Iris pigment epithelial cell (primary cell): ENCODE measurements at regions not wholly inside any gene's neighbourhood (a gene's known extent, or its start where the extent isn't known, plus 50 kb on each side); places are given as distances from the start of the nearest gene placed in this dataset.

Source experiments
- DNase-seq: peaks from one replicate; pipeline ENCODE4 v3.0.0-alpha.2; 2011; ENCODE audit warnings: low read depth

DNA sequence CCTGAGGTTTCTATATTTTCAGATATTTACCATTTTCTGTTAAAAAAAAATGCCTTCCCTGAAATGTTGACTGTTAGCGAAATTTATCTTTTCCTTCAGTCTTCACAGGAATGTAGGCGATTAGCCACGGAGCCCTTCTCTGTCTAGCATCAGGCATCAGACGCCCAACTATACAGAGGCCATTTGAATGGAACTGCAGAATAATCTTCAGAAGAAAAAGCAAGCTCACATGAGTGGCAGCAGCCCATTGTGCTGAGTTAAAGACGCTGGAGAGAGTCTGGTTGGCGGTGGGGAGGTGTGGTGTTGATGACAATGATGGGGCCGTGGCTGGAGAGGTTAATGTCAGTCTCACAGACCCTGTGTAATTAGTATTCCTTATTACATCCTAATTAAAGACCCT, 196.8 kb upstream of the LEF1 start:
- no peak for DNase-seq

DNA sequence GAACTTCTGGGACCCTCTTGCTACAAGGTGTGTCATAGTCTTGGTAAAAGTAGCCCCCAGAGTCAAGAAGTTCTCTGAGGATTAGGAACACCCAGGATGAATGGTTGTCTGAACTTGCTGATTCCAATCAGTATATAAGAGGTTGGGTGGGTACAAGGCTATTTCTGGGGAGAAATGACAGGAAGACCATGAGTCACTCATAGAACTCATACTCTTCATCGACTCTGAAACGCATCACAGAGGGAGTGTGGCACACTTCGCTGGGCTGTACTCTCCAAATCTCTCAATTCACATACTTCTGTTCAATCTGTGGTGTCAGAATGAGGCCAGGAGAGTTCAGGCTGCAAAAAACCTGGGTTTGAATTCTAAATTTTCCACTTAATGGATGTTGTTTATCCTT, 193.2 kb upstream of the LEF1 start:
- no peak for DNase-seq

DNA sequence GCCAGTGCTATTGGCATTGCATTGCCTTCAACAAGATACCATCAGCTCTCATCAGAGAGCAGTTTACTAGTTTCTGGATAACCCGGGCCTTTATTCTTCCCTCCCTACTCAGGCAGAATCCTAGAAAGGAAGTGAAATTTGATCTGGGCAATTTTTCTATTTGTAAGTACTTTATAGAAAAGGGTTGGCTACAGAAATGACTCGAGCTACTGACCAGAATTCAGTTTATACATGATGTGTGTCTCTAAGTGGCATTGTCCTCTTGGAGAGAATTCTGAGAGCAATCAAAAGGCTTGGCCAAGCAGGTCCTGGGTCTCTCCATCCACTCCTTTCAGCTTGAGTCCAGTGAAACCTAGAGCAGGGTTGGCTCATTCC, 192.7 kb upstream of the LEF1 start:
- DNase-seq: no peak

DNA sequence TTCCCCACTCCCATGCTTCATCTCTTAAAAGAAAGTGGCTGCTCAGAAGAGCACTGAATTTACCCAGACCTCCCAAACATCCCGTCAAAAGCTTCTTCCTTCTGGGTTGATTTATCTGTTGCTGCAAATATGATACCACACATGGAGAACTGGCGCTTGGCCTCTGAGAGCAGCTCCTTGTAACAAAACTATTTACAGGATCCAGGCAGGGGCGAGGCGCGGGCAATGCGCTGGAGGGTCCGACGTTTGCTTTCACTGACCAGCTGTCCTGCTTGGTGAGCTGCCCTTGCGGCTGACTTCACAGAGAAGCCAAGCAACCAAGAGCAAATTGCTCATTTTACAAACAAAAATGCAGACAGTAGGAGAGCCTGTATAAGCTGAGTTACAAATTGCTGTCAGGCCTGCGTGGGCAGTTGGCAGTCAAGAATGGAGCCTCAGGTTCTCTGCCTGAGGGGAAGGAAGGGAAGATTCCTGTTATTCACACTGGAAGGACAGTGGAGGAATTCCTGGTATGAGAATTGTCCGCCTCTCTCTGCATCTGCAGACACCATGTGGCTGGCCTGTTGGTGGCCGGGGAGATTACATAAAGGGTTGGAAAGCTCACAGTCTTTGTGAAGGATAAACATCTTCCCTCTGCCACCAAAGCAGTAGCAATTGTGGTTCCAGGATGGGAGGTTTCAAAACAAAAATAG, 192.2 kb upstream of the LEF1 start:
- DNase-seq: peak; percentile 67

DNA sequence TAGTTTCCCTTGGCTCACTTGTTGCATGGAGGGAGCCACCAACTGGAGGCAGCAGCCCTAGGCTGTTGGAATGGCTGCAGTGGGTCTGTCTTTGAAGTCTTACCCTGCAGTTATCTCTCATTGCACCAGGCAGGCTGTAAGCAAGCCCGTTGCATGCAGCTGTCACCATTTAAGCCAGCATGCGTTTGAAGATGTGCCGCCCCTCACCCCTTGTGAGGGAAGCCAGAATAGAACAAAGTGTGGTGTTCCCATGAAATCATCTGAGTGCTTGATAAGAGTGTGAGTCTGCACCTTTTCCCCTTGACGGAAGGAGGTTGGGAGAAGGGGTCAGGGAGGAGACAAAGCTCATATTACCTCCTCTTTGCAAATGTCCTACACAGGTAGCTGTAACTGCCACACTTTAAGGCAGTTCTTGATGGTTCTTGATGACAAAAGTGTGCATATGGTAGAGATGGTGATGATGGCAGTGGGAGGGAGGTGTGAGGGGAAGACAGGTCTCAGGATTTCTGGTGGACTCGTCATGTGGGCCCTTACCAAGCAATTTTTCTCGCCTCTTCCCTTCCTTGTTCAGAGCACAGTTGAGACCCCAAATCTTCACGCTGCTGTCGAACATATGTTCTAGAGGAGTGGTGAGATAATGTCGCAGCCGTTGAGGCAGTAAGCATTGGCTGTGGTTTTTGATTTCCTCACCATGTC, 191.4 kb upstream of the LEF1 start:
- no peak for DNase-seq

DNA sequence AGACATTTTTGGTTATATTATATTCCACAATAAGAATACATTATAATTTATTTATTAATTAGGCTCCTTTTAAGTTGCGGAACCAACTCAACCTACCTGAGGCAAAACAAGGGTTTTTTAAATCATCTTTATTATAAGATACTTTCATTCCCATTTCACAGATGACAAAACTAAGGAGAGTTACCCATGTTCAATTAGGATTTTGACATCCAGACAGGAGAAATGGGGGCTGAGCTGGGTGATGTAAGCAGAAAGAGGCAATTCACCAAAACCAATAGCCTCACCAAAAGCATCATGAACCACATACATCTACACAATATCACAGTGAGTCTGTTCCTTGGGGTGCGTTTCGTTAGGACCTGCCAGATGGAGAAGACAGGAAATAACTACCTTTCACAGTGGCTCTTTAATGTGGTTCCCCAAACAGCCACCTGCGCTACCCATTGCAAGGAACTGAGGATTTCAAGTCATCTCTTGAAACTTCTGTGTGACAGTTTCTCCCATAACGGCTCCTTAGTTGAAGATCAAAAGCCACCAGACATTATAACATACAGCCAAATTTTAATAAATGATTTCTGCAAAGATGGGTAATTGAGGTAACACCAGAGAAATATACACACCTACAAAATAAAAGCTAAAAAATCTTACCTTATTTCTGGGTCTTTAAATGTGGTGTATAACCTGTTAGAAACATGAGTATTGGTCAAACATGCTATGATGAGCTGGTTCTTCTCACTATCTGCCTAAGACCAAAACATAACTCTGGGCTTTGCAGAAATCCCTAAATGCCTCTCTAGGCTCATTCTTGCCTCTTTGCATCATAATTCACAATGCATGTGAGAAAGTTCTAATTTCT, 190.6 kb upstream of the LEF1 start:
- DNase-seq: no peak

DNA sequence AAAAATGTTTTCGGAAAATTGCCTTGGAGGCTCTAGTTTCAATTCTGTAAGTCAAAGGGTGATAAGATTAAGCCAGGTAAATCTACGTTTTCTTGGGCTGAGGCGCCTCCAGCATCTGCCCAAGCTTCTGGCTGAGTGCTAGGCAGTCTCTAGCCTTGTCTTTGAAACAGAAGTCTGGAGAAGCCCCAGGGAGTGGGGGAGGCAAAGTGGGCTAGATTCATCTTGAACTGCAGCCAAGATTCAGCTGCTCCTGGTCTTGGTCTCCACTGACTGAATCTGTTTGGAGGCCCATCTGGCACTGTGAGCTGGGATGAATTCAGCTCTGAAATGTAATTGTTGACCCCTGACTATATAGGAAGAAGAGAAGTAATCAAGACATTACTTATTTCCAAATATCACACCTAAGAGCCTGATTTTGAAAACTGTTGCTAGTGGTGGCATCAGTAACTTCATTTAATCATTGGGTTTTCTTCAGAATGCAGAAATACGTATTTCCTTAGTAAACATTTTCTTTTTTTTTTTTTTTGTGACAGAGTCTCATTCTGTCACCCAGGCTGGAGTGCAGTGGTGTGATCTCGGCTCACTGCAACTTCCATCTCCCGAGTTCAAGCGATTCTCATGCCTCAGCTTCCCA, 187.3 kb upstream of the LEF1 start:
- DNase-seq: no peak

DNA sequence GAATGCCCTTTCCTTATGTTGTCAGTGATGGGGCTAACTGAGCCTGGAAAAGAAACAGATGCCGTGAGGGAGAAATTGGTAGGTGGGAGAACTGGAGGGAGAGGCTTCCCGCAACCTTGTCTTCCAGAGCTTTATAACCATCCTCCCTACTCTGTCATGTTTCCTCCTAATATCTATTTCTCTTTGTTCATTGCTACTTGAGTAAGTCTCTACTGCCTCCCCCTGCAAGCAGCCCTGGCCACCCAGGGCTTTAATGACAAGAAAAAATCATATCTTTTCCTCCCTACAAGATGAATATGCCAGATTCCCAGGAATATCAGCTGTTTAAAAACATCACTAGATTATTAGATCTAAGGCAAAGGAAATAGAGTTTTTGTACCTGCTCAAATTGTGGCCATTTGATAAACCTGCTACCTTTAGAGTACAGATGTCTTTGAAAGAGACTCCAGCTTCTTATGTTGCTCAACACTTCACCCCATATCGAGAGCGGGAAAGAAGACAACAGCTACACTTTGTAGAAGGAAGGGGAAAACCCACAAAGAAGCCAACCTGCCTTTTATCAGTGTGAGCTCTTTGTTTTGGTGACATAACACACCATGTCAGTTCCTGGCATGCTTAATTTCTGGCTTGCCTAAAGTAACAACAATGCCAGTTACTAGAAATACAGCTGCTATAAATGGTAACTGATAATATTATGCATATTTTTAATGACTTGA, 186.6 kb upstream of the LEF1 start:
- no peak for DNase-seq

DNA sequence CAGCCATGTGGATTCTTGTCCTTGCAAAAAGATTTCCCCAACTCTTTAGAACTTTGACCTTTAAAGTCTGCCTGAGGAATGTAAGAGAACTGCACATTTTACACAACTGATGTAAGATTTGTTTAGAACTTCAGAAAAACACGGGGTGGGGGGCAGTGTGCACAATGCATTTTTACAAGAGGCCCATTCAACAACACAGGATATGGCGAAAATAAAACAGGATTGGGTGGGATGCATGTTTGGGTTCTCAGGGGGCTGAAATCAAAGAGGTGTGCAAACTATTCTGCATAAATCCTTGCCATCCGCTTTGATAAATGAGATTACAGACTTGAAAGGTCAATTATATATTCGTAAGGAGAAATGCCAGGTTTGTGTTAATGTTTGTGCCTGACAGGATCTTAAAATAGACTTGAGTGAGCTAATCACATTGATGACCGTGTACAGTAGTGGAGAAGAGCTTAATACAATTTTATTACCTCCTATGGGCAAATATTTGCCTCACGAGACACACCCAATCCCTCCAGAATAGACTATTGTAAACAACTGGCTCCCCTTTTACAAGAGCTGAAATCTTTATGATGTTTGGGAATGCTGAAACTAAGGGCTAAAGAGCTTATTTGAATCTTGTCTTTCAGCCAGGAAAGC, 184.1 kb upstream of the LEF1 start:
- DNase-seq: no peak

DNA sequence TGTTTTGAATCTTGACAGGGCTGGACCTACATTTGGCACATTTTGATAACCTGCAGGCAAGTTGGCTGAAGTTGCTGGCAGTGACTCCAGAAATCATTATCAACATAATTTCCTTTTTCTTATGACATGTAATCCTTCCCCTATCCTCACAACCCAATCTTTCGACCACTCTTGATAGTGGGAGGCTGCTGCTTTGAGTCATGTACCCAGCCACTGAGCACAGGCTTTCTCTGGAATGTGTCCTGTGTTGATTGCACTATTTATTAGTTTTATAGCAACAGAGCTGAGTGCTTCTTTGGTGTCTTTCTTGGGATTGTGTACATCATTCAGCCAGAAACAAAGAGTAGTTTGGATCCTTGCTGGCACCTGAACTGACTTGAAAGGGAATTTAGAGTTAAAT, 183.1 kb upstream of the LEF1 start:
- DNase-seq: peak; percentile 28

DNA sequence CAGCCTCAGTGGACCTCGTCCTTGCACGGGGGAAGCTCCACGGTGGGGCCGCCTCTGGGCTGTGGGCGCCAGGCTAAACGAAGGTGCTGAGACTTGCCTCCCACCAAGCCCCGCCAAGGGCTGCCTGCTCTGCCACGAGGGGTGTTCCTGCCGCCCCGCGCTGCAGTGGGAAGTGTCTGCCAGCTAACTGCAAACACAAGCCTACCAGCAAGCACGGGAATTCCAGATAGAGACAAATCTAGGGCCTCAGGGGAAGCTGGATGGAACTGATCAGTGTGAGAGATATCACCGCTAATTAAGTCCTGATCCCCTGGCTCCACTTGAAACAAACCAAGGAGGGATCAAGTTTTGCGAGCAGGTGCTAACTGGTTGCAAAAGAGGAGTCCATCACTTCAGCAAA, 181.6 kb upstream of the LEF1 start:
- DNase-seq: no peak

DNA sequence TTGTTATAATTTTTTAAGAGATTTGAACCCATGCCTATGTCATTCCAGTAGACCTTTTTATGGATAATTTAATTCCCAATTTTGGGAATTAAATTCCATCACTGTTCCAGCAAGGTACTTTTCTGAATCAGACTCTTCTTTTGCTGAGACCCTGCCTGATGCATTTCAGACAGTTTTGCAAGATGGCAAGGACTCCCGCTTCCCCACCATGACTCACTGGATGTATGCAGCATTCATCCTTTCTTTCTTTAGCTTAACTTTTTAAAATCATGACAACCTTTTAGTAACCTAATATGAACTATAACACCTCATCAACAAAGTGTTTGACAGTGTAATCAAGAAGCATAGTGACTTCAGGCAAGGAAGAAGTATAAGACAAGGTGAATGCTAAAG, 178.1 kb upstream of the LEF1 start:
- DNase-seq: peak; percentile 27

DNA sequence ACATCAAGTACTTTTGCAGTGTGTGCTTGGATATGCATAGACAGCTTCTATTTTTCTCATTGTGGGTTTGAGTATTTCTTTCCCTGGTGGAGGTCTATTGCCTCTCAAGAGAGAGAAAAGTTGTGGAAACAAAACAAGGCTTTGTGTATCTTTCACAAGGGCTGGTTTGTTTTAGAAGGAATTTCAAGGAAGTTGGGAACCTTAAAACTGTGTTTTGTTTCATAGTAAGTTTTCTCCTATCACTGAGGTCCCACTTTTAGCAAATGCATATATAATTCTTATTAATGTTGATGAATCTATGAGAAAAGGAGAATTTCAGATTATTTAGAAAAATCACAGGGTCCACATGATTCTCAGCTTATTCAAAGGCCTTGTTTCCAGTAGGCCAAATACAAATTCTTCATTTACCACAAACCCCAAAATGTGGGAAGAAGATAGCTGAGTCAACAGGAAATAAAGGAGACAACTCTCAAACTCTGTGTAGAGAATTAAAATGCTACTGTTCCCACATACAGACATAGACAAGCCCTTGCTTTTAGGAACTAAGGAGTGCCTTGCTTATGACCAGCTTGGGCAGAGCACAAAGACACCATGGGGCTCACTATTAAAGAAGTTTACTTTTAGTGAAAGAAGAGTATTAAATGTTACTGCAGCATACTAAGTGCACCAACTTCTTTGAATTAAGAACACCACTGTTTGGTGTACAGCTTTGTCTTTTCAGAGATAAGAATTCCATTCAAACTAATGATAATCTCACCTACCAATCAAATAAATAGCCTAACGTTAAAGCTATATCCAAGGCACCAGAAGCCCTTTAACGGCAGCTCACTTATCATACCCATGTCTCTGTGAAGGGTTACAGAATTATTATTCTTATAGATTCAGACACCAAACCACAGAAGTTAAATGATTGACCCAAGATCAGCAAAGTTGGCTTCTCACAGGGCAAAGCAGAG, 177.4 kb upstream of the LEF1 start:
- peak; percentile 69 for DNase-seq

DNA sequence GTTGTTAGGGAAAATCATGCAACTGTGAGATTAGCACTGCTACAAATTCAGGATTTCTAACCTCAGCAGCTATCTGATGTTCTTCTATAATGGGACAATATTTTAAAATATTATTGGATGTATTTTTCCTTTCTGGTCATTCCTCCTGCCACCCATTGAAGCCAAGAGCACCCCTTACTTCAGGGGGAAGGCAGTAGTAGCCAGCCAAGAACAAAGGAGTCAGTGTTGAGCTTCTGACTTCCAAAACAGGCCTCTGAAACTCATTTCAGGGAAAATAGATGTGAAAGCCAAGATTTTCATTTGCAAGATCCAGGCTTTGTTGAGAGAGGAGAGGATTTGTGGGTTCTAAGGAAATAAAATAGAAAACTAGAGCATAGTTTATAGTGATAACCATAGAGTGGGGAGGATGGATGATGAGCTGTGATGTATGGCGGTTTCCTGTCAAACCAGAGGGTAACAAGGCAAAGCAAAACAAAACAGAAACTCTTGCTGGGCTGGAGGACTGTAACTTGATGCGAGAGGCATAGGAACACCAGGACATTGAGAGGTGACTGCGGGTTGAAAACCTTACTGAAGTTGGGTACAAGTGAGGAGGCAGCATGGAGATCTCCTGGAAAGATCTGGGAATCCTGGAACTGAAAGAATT, 173.7 kb upstream of the LEF1 start:
- no peak for DNase-seq

DNA sequence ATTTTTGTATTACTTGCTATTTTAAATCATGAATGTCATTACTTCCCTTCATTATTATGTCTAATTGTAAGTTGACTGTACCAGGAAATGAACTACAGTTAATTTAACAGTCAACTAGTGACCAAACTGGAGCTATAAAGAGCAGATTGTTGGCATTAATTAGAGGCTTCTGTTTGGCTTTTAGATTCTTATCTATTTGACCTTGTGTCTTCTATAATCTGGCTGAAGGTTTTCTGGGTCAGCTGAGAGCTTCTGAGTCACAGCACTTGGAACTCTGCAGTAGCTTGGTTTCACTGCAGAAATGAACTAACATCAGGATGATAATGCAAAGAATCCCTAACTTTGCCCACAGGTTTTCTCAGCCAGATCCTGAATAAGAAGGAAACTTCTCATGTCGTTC, 169.2 kb upstream of the LEF1 start:
- peak; percentile 65 for DNase-seq

DNA sequence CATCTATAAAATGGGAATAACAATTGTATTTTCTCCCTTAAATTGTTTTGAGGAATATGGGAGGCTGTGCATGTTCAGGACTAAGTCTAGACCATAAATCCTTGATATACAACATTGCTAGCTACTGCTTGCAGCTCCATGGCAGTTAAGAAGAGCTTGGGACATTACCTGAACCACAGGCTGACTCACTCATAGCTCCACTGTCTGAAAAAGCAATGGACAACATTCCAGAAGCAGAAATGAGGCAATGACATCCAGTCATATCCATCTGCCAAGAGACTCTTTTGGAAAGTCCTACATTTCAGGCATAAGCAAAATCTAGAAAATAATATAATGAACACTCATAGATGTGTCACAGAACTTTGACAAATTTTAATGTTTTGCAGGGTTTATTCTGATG, 167.3 kb upstream of the LEF1 start:
- peak; percentile 62 for DNase-seq

DNA sequence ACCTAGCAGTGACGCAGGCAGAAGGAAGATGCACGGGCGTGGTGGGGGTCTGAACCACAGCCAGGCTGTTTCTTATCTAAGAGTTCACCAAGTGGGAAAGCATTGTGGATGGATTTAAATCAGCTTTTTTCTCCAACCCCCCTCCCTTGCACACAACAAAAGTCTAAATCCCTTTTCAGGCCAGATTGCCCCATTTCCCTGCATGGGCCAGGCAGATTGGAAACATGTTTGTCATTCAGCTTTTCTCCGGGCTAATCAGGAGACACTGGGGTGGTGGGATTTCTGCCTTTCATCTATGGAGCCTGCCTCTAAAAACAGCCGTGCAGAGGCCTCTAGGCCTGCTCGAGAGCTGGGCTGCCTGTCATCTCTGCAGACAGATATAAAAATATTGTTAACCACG, 166.3 kb upstream of the LEF1 start:
- no peak for DNase-seq

DNA sequence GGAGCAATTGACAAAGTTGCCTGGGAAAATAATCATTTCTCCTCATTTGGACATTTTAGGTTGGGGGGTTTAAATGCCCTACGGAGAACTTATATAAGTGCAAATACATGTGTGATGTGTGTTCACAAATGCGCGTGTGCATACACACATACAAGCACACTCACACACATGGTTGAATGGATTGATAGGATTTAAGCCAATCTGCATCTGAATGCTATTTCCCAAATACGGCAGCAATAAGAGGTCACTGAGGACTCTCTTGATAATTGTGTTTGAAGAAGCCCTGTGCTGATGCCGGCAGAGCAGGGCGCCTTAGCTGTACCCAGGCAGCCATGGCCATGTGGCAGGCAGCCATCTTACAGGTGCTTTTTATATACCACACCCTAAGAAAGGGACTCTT, 165.3 kb upstream of the LEF1 start:
- DNase-seq: no peak

DNA sequence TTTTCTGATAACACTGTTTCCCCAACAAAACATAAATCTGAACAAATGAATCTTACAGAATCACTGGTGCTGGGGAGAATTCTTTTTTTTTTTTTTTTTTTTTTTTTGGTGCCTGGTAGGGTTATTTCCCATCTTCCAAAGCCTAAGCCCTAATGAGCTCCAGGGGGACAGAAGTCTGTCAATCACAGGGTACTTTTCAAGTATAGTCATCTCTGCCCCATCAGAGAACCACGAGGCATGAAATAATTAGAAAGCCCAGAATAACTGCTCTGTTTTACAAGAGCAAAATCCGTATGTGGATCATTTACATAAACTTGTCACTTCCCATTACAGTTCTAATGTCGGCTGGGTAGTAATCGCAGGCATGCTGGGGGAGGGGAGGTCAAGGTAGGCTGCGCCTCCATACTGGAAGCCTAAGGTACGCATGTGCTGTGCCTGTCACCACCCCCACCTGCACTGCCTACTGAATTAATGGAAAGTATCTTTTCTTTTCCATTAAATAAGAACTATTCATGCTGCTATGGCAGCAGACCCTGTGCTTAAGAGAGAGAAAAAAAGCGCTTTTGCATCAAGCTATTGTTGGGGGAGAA, 164.7 kb upstream of the LEF1 start:
- DNase-seq: no peak
